B cell (primary cell): ENCODE measurements at regions not wholly inside any gene's neighbourhood (a gene's known extent, or its start where the extent isn't known, plus 50 kb on each side); places are given as distances from the start of the nearest gene placed in this dataset.

Experiments used
- CTCF ChIP-seq: fragments of 200-600 bp; IDR thresholded peaks from one replicate; pipeline ENCODE4 v1.8.0; 2022; ENCODE audit warnings: antibody characterized with exemption, mild to moderate bottlenecking
- EZH2 ChIP-seq: IDR thresholded peaks from 2 replicates; pipeline ENCODE4 v1.6.1; 2012; ENCODE audit warnings: borderline replicate concordance, low read depth, mild to moderate bottlenecking, moderate library complexity, low read length; ENCODE audit not compliant: insufficient read depth, poor library complexity, severe bottlenecking

- TF ChIP-seq EZH2 (no peak), CTCF (no peak)
Measured at GRCh38 chr2:82819951-82820350, 1639.1 kb downstream of the SUCLG1 start.
